Ectodermal cell (in vitro differentiated cells): ENCODE measurements at regions not wholly inside any gene's neighbourhood (a gene's known extent, or its start where the extent isn't known, plus 50 kb on each side); places are given as distances from the start of the nearest gene placed in this dataset.

Experiments
- H3K27ac ChIP-seq: 2 replicates; pipeline ENCODE4 v1.7.0; 2013; ENCODE audit warnings: mild to moderate bottlenecking, low read depth, low read length; ENCODE audit not compliant: insufficient read depth, poor library complexity, severe bottlenecking
- H3K27me3 ChIP-seq: 2 replicates; pipeline ENCODE4 v1.7.0; 2013; ENCODE audit warnings: mild to moderate bottlenecking, low read length; ENCODE audit not compliant: insufficient read depth, control insufficient read depth, poor library complexity, severe bottlenecking
- H3K36me3 ChIP-seq: one replicate; pipeline ENCODE4 v1.7.0; 2013; ENCODE audit warnings: low read length; ENCODE audit not compliant: control insufficient read depth, insufficient read depth
- H3K4me1 ChIP-seq: one replicate; pipeline ENCODE4 v1.7.0; 2013; ENCODE audit warnings: low read length; ENCODE audit not compliant: control insufficient read depth, insufficient read depth
- H3K4me3 ChIP-seq: 2 replicates; pipeline ENCODE4 v1.7.0; 2013; ENCODE audit warnings: low read depth, low read length, control low read depth; ENCODE audit not compliant: insufficient read depth
- H3K9me3 ChIP-seq: 2 replicates; pipeline ENCODE4 v1.7.0; 2013; ENCODE audit warnings: mild to moderate bottlenecking, low read length, moderate library complexity; ENCODE audit not compliant: control insufficient read depth
- WGBS, 2 experiments: methylation state at CpG; one replicate each; pipeline ENCODE4 v1.1.7; 2013; ENCODE audit warnings: missing lambda C conversion rate in 2 of 2; 5-methylcytosine and 5-hydroxymethylcytosine counted together

GRCh38 chr13:22091971-22092300, 421.1 kb downstream of the FGF9 start:
- Histone ChIP-seq H3K36me3 (no peaks in the 10 kb centered on the region), H3K27ac (no peak overlapping the region), H3K4me1 (no peaks in the 10 kb centered on the region), H3K4me3 (no peak overlapping the region), H3K9me3 (no peaks in the 10 kb centered on the region), H3K27me3 (no peaks in the 10 kb centered on the region)
- WGBS, 2 experiments = 91 to 93% methylated on average over 6 of the region's 6 CpGs

GRCh38 chr13:22092791-22093560, 422.1 kb downstream of the FGF9 start:
- no peaks in the 10 kb centered on the region for H3K27me3 ChIP-seq
- H3K4me3 ChIP-seq = no peak overlapping the region
- no peaks in the 10 kb centered on the region for H3K36me3 ChIP-seq
- no peak overlapping the region for H3K27ac ChIP-seq
- no peaks in the 10 kb centered on the region for H3K9me3 ChIP-seq
- WGBS, 2 experiments = 89 to 96% methylated on average over 5 of the region's 5 CpGs
- H3K4me1 ChIP-seq = no peaks in the 10 kb centered on the region

- Histone ChIP-seq H3K27ac (no peak overlapping the region), H3K4me3 (no peak overlapping the region), H3K27me3 (no peaks in the 10 kb centered on the region), H3K36me3 (no peaks in the 10 kb centered on the region), H3K9me3 (no peaks in the 10 kb centered on the region), H3K4me1 (no peaks in the 10 kb centered on the region)
- WGBS, 2 experiments = 93 to 95% methylated on average over 3 of the region's 3 CpGs
These were observed 424.9 kb downstream of the FGF9 start for GRCh38 chr13:22095794-22096193.

GRCh38 chr13:22099585-22099984, 428.7 kb downstream of the FGF9 start:
- no peaks in the 10 kb centered on the region for H3K27me3 ChIP-seq
- H3K4me1 ChIP-seq = no peaks in the 10 kb centered on the region
- H3K27ac ChIP-seq = no peak overlapping the region
- H3K36me3 ChIP-seq = no peaks in the 10 kb centered on the region
- no peaks in the 10 kb centered on the region for H3K9me3 ChIP-seq
- H3K4me3 ChIP-seq = no peak overlapping the region

GRCh38 chr13:22102271-22102670, 431.4 kb downstream of the FGF9 start:
- Histone ChIP-seq H3K9me3 (no peaks in the 10 kb centered on the region), H3K36me3 (no peaks in the 10 kb centered on the region), H3K4me3 (no peak overlapping the region), H3K27me3 (no peaks in the 10 kb centered on the region), H3K4me1 (no peaks in the 10 kb centered on the region), H3K27ac (no peak overlapping the region)
- WGBS, 2 experiments = 100% methylated on average over 1 of the region's 1 CpG

- Histone ChIP-seq H3K27ac (no peak overlapping the region), H3K9me3 (no peaks in the 10 kb centered on the region)
- WGBS, 2 experiments = 87 to 89% methylated on average over 10 of the region's 10 CpGs
These were observed 432.5 kb downstream of the FGF9 start for GRCh38 chr13:22103046-22104027.

GRCh38 chr13:22106058-22106457, 435.2 kb downstream of the FGF9 start:
- Histone ChIP-seq H3K27me3 (no peaks in the 10 kb centered on the region), H3K9me3 (no peaks in the 10 kb centered on the region), H3K27ac (no peak overlapping the region), H3K4me1 (no peaks in the 10 kb centered on the region), H3K4me3 (no peak overlapping the region), H3K36me3 (no peaks in the 10 kb centered on the region)
- WGBS, 2 experiments = 93 to 98% methylated on average over 3 of the region's 3 CpGs

More at GRCh38 chr13:22103046-22104027, 432.5 kb downstream of the FGF9 start:
- H3K4me1 ChIP-seq = no peaks in the 10 kb centered on the region
- H3K4me3 ChIP-seq = no peak overlapping the region
- H3K36me3 ChIP-seq = no peaks in the 10 kb centered on the region
- no peaks in the 10 kb centered on the region for H3K27me3 ChIP-seq

GRCh38 chr13:22107549-22107948, 436.7 kb downstream of the FGF9 start:
- H3K9me3 ChIP-seq = no peaks in the 10 kb centered on the region
- H3K4me3 ChIP-seq = no peak overlapping the region
- WGBS, 2 experiments = 87 to 91% methylated on average over 4 of the region's 4 CpGs
- no peaks in the 10 kb centered on the region for H3K36me3 ChIP-seq
- H3K27ac ChIP-seq = no peak overlapping the region
- H3K4me1 ChIP-seq = no peaks in the 10 kb centered on the region
- H3K27me3 ChIP-seq = no peaks in the 10 kb centered on the region

GRCh38 chr13:22108283-22108942, 437.5 kb downstream of the FGF9 start:
- no peak overlapping the region for H3K4me3 ChIP-seq
- no peaks in the 10 kb centered on the region for H3K9me3 ChIP-seq
- H3K4me1 ChIP-seq = no peaks in the 10 kb centered on the region
- H3K27me3 ChIP-seq = no peaks in the 10 kb centered on the region
- no peaks in the 10 kb centered on the region for H3K36me3 ChIP-seq
- H3K27ac ChIP-seq = no peak overlapping the region
- 86 to 92% methylated on average over 3 of the region's 3 CpGs for WGBS, 2 experiments

- no peak overlapping the region for H3K27ac ChIP-seq
- H3K4me3 ChIP-seq = no peak overlapping the region
- no peaks in the 10 kb centered on the region for H3K4me1 ChIP-seq
- no peaks in the 10 kb centered on the region for H3K9me3 ChIP-seq
- 91 to 92% methylated on average over 3 to 4 of the region's 4 CpGs for WGBS, 2 experiments
- no peaks in the 10 kb centered on the region for H3K27me3 ChIP-seq
- no peaks in the 10 kb centered on the region for H3K36me3 ChIP-seq
These were observed 438.1 kb downstream of the FGF9 start for GRCh38 chr13:22108979-22109378.
